ENCODE measurements at regions not wholly inside any gene's neighbourhood (a gene's known extent, or its start where the extent isn't known, plus 50 kb on each side); places are given as distances from the start of the nearest gene placed in this dataset.

DNA sequence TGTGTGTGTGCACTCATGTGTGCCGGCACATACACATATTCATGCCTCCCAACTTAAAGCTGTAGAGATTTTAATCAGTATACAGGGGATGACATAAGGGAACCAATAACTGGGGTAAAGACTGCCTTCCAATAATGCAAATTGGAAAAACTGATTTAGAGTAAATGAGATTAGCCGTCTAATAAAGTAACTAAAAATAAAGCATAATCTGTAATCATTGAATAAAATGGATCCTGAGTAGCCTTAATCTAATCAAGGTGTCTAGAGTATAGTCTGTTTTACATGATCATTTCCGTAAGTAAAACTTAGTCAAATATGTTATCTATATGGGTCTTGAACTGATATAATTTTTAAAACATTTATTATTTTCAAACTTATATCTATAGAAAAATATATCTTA, 925.8 kb downstream of the FSTL5 start:
- no peak for DNase-seq
- Histone ChIP-seq H3K4me1 (ENCODE audit: control insufficient read depth, insufficient read depth, low read length) (no peaks in the 10 kb centered on the region), H3K36me3 (ENCODE audit: control insufficient read depth, insufficient read depth, low read length) (no peaks in the 10 kb centered on the region), H3K27me3 (ENCODE audit: control insufficient read depth, insufficient read depth, low read length) (no peaks in the 10 kb centered on the region), H3K4me3 (ENCODE audit: low read length) (no peak overlapping the region), H3K9me3 (replicated peaks; ENCODE audit: control insufficient read depth, low read depth, low read length) (no peaks in the 10 kb centered on the region), H3K27ac (ENCODE audit: low read length) (no peak overlapping the region)
- no CpG with 5 or more reads among the region's 3 CpGs for WGBS (ENCODE audit: insufficient coverage)

DNA sequence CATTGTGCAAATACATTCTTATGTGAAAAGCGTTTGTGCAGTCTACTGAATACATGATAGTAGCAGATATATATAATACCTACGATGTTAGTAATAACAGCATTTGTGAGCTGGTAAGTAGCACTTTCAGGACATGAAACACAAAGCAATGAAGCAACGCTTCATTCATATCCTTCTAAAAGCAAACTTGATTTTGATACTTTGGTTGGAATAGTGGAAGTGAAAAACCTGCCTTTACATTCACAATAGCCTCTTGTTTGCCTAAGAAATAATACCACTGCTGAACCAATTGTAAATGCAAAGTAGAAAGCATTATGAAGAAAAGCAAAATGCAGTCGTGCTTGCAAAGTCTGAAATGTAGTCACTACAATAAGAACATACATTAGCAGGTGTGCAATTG, 926.3 kb downstream of the FSTL5 start:
- Histone ChIP-seq H3K27me3 (ENCODE audit: control insufficient read depth, insufficient read depth, low read length) (no peaks in the 10 kb centered on the region), H3K4me3 (ENCODE audit: low read length) (no peak overlapping the region), H3K27ac (ENCODE audit: low read length) (no peak overlapping the region), H3K4me1 (ENCODE audit: control insufficient read depth, insufficient read depth, low read length) (no peaks in the 10 kb centered on the region), H3K36me3 (ENCODE audit: control insufficient read depth, insufficient read depth, low read length) (no peaks in the 10 kb centered on the region), H3K9me3 (replicated peaks; ENCODE audit: control insufficient read depth, low read depth, low read length) (no peaks in the 10 kb centered on the region)
- no peak for DNase-seq
- WGBS (ENCODE audit: insufficient coverage), result no CpG with 5 or more reads among the region's 4 CpGs

DNA sequence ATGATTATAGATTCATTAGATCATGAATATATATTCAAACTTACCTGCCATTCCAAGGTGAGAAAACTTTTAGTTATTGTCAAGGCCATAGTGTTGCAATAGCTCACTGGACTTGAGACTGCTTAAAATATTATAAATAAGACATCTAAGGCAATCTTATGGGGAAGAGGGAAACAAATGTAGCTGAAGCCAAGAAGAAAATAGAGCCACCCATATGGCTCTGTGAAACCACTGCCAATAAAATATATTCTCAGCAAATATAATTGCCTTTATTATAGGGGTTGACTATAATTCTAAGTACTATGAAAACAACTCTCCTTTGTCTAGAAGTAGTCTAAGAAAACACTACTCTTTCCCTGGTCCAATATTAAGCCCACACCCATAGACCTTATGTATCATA, 938.5 kb downstream of the FSTL5 start:
- DNase-seq, result no peak
- no peaks in the 10 kb centered on the region for H3K9me3 ChIP-seq (replicated peaks; ENCODE audit: control insufficient read depth, low read depth, low read length)
- no peaks in the 10 kb centered on the region for H3K36me3 ChIP-seq (ENCODE audit: control insufficient read depth, insufficient read depth, low read length)
- H3K4me3 ChIP-seq (ENCODE audit: low read length), result no peak overlapping the region
- no peaks in the 10 kb centered on the region for H3K4me1 ChIP-seq (ENCODE audit: control insufficient read depth, insufficient read depth, low read length)
- no peaks in the 10 kb centered on the region for H3K27me3 ChIP-seq (ENCODE audit: control insufficient read depth, insufficient read depth, low read length)
- no peak overlapping the region for H3K27ac ChIP-seq (ENCODE audit: low read length)

DNA sequence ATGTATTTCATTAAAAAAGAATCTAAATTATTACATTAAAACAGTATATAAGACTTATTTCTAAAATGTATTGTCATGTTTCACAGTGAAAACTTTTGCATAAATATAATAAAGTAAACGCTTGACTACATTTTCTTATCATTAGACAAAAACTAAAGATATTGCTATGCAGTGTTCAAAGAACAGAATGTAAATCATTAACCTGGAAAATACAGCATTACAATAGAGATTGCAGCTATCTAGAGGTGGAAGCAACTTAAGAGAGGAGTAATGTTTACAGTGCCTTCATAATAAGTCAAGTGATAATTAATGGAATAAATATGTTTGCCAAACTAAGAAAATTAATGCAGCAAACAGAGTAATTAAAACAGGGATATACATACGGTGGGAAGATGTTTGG, 940.9 kb downstream of the FSTL5 start:
- Histone ChIP-seq H3K36me3 (ENCODE audit: control insufficient read depth, insufficient read depth, low read length) (no peaks in the 10 kb centered on the region), H3K27me3 (ENCODE audit: control insufficient read depth, insufficient read depth, low read length) (no peaks in the 10 kb centered on the region), H3K4me1 (ENCODE audit: control insufficient read depth, insufficient read depth, low read length) (no peaks in the 10 kb centered on the region), H3K27ac (ENCODE audit: low read length) (no peak overlapping the region), H3K9me3 (replicated peaks; ENCODE audit: control insufficient read depth, low read depth, low read length) (no peaks in the 10 kb centered on the region), H3K4me3 (ENCODE audit: low read length) (no peak overlapping the region)
- WGBS (ENCODE audit: insufficient coverage), result no CpG with 5 or more reads among the region's 2 CpGs
- no peak for DNase-seq

DNA sequence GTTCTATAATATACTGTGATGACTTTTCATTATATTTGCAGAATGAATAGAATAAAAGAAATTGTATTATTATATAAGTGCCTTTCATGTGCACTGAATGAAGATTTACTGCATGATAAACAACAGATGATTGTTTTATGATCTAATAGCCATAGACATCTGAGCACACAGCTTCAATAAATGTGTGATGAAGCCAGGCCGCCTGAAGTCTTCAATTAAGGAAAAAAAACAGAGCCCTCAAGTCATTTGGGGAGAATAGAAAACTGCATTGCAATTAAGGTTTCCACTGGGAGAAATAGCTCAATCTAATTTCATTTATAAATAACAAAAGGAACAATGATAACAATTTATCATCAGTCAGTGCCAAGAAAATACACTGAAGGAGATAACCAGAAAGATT, 955.2 kb downstream of the FSTL5 start:
- H3K4me3 ChIP-seq (ENCODE audit: low read length), result no peak overlapping the region
- H3K27ac ChIP-seq (ENCODE audit: low read length), result no peak overlapping the region
- DNase-seq, result no peak
- no peaks in the 10 kb centered on the region for H3K36me3 ChIP-seq (ENCODE audit: control insufficient read depth, insufficient read depth, low read length)
- no peaks in the 10 kb centered on the region for H3K4me1 ChIP-seq (ENCODE audit: control insufficient read depth, insufficient read depth, low read length)
- H3K9me3 ChIP-seq (replicated peaks; ENCODE audit: control insufficient read depth, low read depth, low read length), result peaks cover 7% of the 10 kb centered on the region
- WGBS (ENCODE audit: insufficient coverage), result no CpG with 5 or more reads among the region's 1 CpG
- no peaks in the 10 kb centered on the region for H3K27me3 ChIP-seq (ENCODE audit: control insufficient read depth, insufficient read depth, low read length)

DNA sequence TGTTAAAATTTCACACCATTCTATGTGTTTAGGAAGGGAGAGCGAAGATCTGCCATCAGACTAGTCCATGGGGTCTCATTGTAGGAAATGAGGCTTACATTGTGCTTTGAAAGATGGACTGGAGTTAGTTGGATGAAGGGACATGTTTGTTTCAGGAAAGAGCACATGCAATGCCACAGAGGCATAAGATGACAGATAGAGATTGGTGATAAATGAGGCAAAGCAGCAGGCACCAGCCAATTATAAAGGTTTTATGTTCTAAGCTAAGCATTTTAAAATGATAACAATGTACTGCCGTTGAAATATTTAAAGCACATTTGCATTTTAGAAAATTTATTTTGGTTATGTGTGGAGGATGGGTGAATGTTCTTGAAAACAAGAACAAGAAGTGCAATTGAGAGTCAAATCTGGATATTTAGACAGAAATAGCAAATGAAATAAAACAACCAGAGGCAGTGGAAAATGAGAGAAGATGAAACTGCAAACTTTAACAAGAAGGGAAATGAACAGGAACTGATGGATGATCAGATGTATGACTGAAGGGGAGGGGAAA, 957.2 kb downstream of the FSTL5 start:
- H3K27me3 ChIP-seq (ENCODE audit: control insufficient read depth, insufficient read depth, low read length), result no peaks in the 10 kb centered on the region
- H3K36me3 ChIP-seq (ENCODE audit: control insufficient read depth, insufficient read depth, low read length), result no peaks in the 10 kb centered on the region
- WGBS (ENCODE audit: insufficient coverage), result 75% methylated on average over 1 of the region's 2 CpGs
- no peak overlapping the region for H3K27ac ChIP-seq (ENCODE audit: low read length)
- peaks cover 7% of the 10 kb centered on the region for H3K9me3 ChIP-seq (replicated peaks; ENCODE audit: control insufficient read depth, low read depth, low read length)
- DNase-seq, result no peak
- no peaks in the 10 kb centered on the region for H3K4me1 ChIP-seq (ENCODE audit: control insufficient read depth, insufficient read depth, low read length)
- H3K4me3 ChIP-seq (ENCODE audit: low read length), result no peak overlapping the region

DNA sequence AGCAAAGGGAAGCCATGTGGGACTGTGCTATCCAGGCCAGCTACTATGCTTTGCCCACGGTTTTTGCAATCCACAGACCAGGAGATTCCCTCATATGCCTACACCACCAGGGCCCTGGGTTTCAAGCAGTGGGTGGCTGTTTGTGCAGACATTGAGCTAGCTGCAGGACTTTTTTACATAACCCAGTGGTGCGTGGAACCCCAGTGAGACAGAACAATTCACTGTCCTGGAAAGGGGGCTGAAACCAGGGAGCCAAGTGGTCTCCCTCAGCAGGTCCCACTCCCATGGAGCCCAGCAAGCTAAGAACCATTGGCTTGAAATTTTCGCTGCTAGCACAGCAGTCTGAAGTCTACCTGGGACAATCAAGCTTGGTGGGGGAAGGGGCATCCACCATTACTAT, 959.9 kb downstream of the FSTL5 start:
- Histone ChIP-seq H3K4me1 (ENCODE audit: control insufficient read depth, insufficient read depth, low read length) (no peaks in the 10 kb centered on the region), H3K9me3 (replicated peaks; ENCODE audit: control insufficient read depth, low read depth, low read length) (no peaks in the 10 kb centered on the region), H3K4me3 (ENCODE audit: low read length) (no peak overlapping the region), H3K27ac (ENCODE audit: low read length) (no peak overlapping the region), H3K27me3 (ENCODE audit: control insufficient read depth, insufficient read depth, low read length) (no peaks in the 10 kb centered on the region), H3K36me3 (ENCODE audit: control insufficient read depth, insufficient read depth, low read length) (no peaks in the 10 kb centered on the region)
- DNase-seq, result no peak
- 100% methylated on average over 1 of the region's 3 CpGs for WGBS (ENCODE audit: insufficient coverage)

DNA sequence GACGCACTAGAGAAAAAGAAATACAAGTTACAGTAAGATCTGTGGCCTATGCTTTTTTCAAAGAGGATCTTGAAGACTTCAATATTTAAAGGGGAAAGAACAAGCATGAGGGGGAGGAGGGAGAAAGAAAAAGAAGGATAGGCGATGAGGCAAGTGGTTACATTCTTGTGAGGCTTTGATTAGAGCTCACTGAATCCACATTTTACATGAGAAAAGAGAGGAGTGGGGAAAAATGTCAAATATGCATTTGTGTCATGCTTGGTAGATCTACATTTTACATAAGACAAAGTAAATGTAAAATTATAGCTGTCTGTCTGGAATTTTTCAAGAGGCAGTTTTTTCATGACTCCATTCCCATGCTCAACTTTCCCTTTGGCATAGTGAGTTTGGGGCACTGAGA, 965.9 kb downstream of the FSTL5 start:
- H3K4me1 ChIP-seq (ENCODE audit: control insufficient read depth, insufficient read depth, low read length), result no peaks in the 10 kb centered on the region
- no peaks in the 10 kb centered on the region for H3K9me3 ChIP-seq (replicated peaks; ENCODE audit: control insufficient read depth, low read depth, low read length)
- no CpG with 5 or more reads among the region's 2 CpGs for WGBS (ENCODE audit: insufficient coverage)
- H3K27ac ChIP-seq (ENCODE audit: low read length), result no peak overlapping the region
- H3K4me3 ChIP-seq (ENCODE audit: low read length), result no peak overlapping the region
- DNase-seq, result no peak
- no peaks in the 10 kb centered on the region for H3K36me3 ChIP-seq (ENCODE audit: control insufficient read depth, insufficient read depth, low read length)
- H3K27me3 ChIP-seq (ENCODE audit: control insufficient read depth, insufficient read depth, low read length), result no peaks in the 10 kb centered on the region

DNA sequence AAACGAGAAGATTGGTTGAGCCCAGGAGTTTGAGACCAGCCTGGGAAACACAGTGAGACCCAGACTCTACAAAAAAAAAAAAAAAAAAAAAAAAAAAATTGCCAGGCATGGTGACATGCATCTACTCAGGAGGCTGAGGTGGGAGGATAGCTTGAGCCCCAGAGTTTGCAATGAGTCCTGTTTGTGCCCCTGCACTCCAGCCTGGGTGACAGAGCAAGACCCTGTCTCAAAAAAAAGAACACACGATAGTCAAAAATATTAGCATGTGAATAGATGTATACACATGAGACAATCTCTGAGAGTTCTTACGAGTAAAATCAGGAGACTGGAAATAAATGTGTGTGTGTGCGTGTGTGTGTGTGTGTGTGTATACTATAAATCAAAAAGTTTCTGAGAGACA, 966.3 kb downstream of the FSTL5 start:
- Histone ChIP-seq H3K36me3 (ENCODE audit: control insufficient read depth, insufficient read depth, low read length) (no peaks in the 10 kb centered on the region), H3K27ac (ENCODE audit: low read length) (no peak overlapping the region), H3K9me3 (replicated peaks; ENCODE audit: control insufficient read depth, low read depth, low read length) (no peaks in the 10 kb centered on the region), H3K4me3 (ENCODE audit: low read length) (no peak overlapping the region), H3K4me1 (ENCODE audit: control insufficient read depth, insufficient read depth, low read length) (no peaks in the 10 kb centered on the region), H3K27me3 (ENCODE audit: control insufficient read depth, insufficient read depth, low read length) (no peaks in the 10 kb centered on the region)
- WGBS (ENCODE audit: insufficient coverage), result 80% methylated on average over 1 of the region's 4 CpGs
- no peak for DNase-seq

DNA sequence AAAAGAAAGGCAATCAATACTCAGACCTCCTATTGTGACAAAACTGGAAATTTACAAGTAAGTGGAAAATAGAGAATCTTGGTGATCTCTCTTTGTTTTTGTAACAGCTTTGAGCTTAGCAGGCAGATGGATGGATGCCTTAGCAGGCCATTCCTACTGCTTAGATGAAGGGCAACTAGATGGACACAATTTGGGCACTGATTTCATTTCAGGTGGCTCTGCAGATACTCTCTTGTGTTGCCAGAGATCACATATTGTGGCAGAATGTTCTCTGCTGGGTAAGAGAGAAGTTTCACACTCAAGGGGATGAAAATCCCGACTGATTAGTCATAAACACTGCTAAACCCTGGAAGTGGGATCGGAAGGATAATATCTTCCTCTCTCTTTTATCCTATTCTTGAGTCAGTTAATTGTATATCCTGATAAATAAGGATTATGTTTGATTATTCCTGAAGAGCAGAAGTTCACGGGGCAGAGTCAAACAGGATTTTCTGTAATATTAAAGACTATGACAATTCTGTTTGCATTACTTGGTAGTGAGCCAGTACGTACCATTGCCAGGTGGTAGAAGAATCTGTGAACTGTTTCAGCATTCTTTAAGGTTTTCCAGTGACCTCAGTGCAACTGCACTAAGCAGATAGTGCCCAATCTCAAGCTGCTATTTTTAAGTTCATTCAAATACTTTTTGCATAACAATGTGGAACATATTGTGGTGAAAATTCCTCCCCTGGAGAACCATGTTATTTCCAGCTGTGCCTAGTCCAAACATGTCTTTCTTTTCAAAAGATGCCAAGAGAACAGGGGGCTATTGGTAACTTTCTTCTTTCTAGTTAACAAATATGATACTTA, 974.3 kb downstream of the FSTL5 start:
- Histone ChIP-seq H3K9me3 (replicated peaks; ENCODE audit: control insufficient read depth, low read depth, low read length) (no peaks in the 10 kb centered on the region), H3K27ac (ENCODE audit: low read length) (no peak overlapping the region), H3K4me3 (ENCODE audit: low read length) (no peak overlapping the region), H3K4me1 (ENCODE audit: control insufficient read depth, insufficient read depth, low read length) (no peaks in the 10 kb centered on the region), H3K36me3 (ENCODE audit: control insufficient read depth, insufficient read depth, low read length) (no peaks in the 10 kb centered on the region), H3K27me3 (ENCODE audit: control insufficient read depth, insufficient read depth, low read length) (no peaks in the 10 kb centered on the region)
- no CpG with 5 or more reads among the region's 4 CpGs for WGBS (ENCODE audit: insufficient coverage)
- peak; percentile 10 for DNase-seq

DNA sequence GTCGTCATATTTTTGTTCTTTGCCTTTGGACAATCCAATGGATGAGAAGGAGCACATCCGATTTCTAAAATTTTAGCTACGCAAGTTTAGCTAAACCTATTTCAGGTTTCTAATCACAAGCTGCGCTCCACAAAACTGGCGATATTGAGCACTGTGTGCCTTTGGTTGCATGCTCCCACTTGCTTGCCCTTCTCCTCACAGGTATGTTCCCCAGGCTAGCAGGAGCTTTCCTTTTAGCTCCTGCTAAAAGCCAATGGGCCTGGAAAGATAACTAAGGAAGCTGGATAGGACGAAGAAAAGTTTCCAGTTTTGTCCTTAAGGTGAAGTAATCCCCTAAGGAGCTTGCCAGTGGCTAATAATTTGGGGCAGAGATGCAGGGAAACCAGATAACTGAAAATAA, 975.2 kb downstream of the FSTL5 start:
- WGBS (ENCODE audit: insufficient coverage), result 78% methylated on average over 4 of the region's 6 CpGs
- no peak overlapping the region for H3K27ac ChIP-seq (ENCODE audit: low read length)
- H3K4me3 ChIP-seq (ENCODE audit: low read length), result no peak overlapping the region
- H3K4me1 ChIP-seq (ENCODE audit: control insufficient read depth, insufficient read depth, low read length), result no peaks in the 10 kb centered on the region
- DNase-seq, result no peak
- H3K27me3 ChIP-seq (ENCODE audit: control insufficient read depth, insufficient read depth, low read length), result no peaks in the 10 kb centered on the region
- no peaks in the 10 kb centered on the region for H3K36me3 ChIP-seq (ENCODE audit: control insufficient read depth, insufficient read depth, low read length)
- no peaks in the 10 kb centered on the region for H3K9me3 ChIP-seq (replicated peaks; ENCODE audit: control insufficient read depth, low read depth, low read length)

Data from muscle of leg (tissue), 3 donors.